ENCODE measurements at regions not wholly inside any gene's neighbourhood (a gene's known extent, or its start where the extent isn't known, plus 50 kb on each side); places are given as distances from the start of the nearest gene placed in this dataset.

- Histone ChIP-seq H3K4me1 (ENCODE audit: control insufficient read depth, insufficient read depth, low read length) (no peaks in the 10 kb centered on the region), H3K4me3 (ENCODE audit: low read depth, low read length) (no peak overlapping the region), H3K27ac (ENCODE audit: low read depth, low read length) (no peak overlapping the region), H3K27me3 (ENCODE audit: control insufficient read depth, insufficient read depth, low read length) (no peaks in the 10 kb centered on the region), H3K9me3 (ENCODE audit: control insufficient read depth, insufficient read depth, low read length) (no peaks in the 10 kb centered on the region), H3K36me3 (ENCODE audit: control insufficient read depth, insufficient read depth, low read length) (no peaks in the 10 kb centered on the region)
- 94% methylated on average over 2 of the region's 5 CpGs for WGBS (ENCODE audit: insufficient coverage)
- DNase-seq (ENCODE audit: low read depth in 4 of 6, low spot score in 6 of 6) = no peak
These were observed 1055.8 kb upstream of the CADM2 start for GRCh38 chr3:83902787-83903533.

GRCh38 chr3:83913381-83913780, 1045.4 kb upstream of the CADM2 start:
- DNase-seq (ENCODE audit: low read depth in 4 of 6, low spot score in 6 of 6) = no peak
- H3K27me3 ChIP-seq (ENCODE audit: control insufficient read depth, insufficient read depth, low read length) = no peaks in the 10 kb centered on the region
- H3K9me3 ChIP-seq (ENCODE audit: control insufficient read depth, insufficient read depth, low read length) = no peaks in the 10 kb centered on the region
- no CpG with 5 or more reads among the region's 4 CpGs for WGBS (ENCODE audit: insufficient coverage)
- H3K36me3 ChIP-seq (ENCODE audit: control insufficient read depth, insufficient read depth, low read length) = no peaks in the 10 kb centered on the region
- no peak overlapping the region for H3K27ac ChIP-seq (ENCODE audit: low read depth, low read length)
- H3K4me1 ChIP-seq (ENCODE audit: control insufficient read depth, insufficient read depth, low read length) = no peaks in the 10 kb centered on the region
- H3K4me3 ChIP-seq (ENCODE audit: low read depth, low read length) = no peak overlapping the region

GRCh38 chr3:83926291-83926690, 1032.5 kb upstream of the CADM2 start:
- H3K27ac ChIP-seq (ENCODE audit: low read depth, low read length) = no peak overlapping the region
- no peak overlapping the region for H3K4me3 ChIP-seq (ENCODE audit: low read depth, low read length)
- no peak for DNase-seq (ENCODE audit: low read depth in 4 of 6, low spot score in 6 of 6)
- WGBS (ENCODE audit: insufficient coverage) = no CpG with 5 or more reads among the region's 4 CpGs
- no peaks in the 10 kb centered on the region for H3K4me1 ChIP-seq (ENCODE audit: control insufficient read depth, insufficient read depth, low read length)
- H3K36me3 ChIP-seq (ENCODE audit: control insufficient read depth, insufficient read depth, low read length) = no peaks in the 10 kb centered on the region
- H3K9me3 ChIP-seq (ENCODE audit: control insufficient read depth, insufficient read depth, low read length) = peaks cover 15% of the 10 kb centered on the region
- H3K27me3 ChIP-seq (ENCODE audit: control insufficient read depth, insufficient read depth, low read length) = no peaks in the 10 kb centered on the region

GRCh38 chr3:83928391-83928790, 1030.4 kb upstream of the CADM2 start:
- H3K4me1 ChIP-seq (ENCODE audit: control insufficient read depth, insufficient read depth, low read length) = no peaks in the 10 kb centered on the region
- H3K27me3 ChIP-seq (ENCODE audit: control insufficient read depth, insufficient read depth, low read length) = no peaks in the 10 kb centered on the region
- no peak overlapping the region for H3K4me3 ChIP-seq (ENCODE audit: low read depth, low read length)
- no peaks in the 10 kb centered on the region for H3K36me3 ChIP-seq (ENCODE audit: control insufficient read depth, insufficient read depth, low read length)
- H3K27ac ChIP-seq (ENCODE audit: low read depth, low read length) = no peak overlapping the region
- DNase-seq (ENCODE audit: low read depth in 4 of 6, low spot score in 6 of 6) = no peak
- WGBS (ENCODE audit: insufficient coverage) = no CpG with 5 or more reads among the region's 3 CpGs
- H3K9me3 ChIP-seq (ENCODE audit: control insufficient read depth, insufficient read depth, low read length) = peaks cover 15% of the 10 kb centered on the region

- H3K4me1 ChIP-seq (ENCODE audit: control insufficient read depth, insufficient read depth, low read length) = no peaks in the 10 kb centered on the region
- no peak overlapping the region for H3K27ac ChIP-seq (ENCODE audit: low read depth, low read length)
- DNase-seq (ENCODE audit: low read depth in 4 of 6, low spot score in 6 of 6) = no peak
- no CpG with 5 or more reads among the region's 2 CpGs for WGBS (ENCODE audit: insufficient coverage)
- no peaks in the 10 kb centered on the region for H3K36me3 ChIP-seq (ENCODE audit: control insufficient read depth, insufficient read depth, low read length)
- H3K27me3 ChIP-seq (ENCODE audit: control insufficient read depth, insufficient read depth, low read length) = no peaks in the 10 kb centered on the region
- peaks cover 15% of the 10 kb centered on the region for H3K9me3 ChIP-seq (ENCODE audit: control insufficient read depth, insufficient read depth, low read length)
- no peak overlapping the region for H3K4me3 ChIP-seq (ENCODE audit: low read depth, low read length)
These were observed 1029.9 kb upstream of the CADM2 start for GRCh38 chr3:83928903-83929302.

- Histone ChIP-seq H3K4me3 (ENCODE audit: low read depth, low read length) (no peak overlapping the region), H3K27me3 (ENCODE audit: control insufficient read depth, insufficient read depth, low read length) (no peaks in the 10 kb centered on the region), H3K27ac (ENCODE audit: low read depth, low read length) (no peak overlapping the region), H3K36me3 (ENCODE audit: control insufficient read depth, insufficient read depth, low read length) (no peaks in the 10 kb centered on the region), H3K4me1 (ENCODE audit: control insufficient read depth, insufficient read depth, low read length) (no peaks in the 10 kb centered on the region), H3K9me3 (ENCODE audit: control insufficient read depth, insufficient read depth, low read length) (no peaks in the 10 kb centered on the region)
- DNase-seq (ENCODE audit: low read depth in 4 of 6, low spot score in 6 of 6) = no peak
- 90% methylated on average over 2 of the region's 4 CpGs for WGBS (ENCODE audit: insufficient coverage)
These were observed 1024.4 kb upstream of the CADM2 start for GRCh38 chr3:83934192-83935021.

- no peak overlapping the region for H3K4me3 ChIP-seq (ENCODE audit: low read depth, low read length)
- no peak overlapping the region for H3K27ac ChIP-seq (ENCODE audit: low read depth, low read length)
- H3K4me1 ChIP-seq (ENCODE audit: control insufficient read depth, insufficient read depth, low read length) = no peaks in the 10 kb centered on the region
- no CpG with 5 or more reads among the region's 2 CpGs for WGBS (ENCODE audit: insufficient coverage)
- no peaks in the 10 kb centered on the region for H3K27me3 ChIP-seq (ENCODE audit: control insufficient read depth, insufficient read depth, low read length)
- no peak for DNase-seq (ENCODE audit: low read depth in 4 of 6, low spot score in 6 of 6)
- H3K9me3 ChIP-seq (ENCODE audit: control insufficient read depth, insufficient read depth, low read length) = peaks cover 1% of the 10 kb centered on the region
- no peaks in the 10 kb centered on the region for H3K36me3 ChIP-seq (ENCODE audit: control insufficient read depth, insufficient read depth, low read length)
These were observed 1020.3 kb upstream of the CADM2 start for GRCh38 chr3:83938491-83938890.

GRCh38 chr3:83941990-83942745, 1016.6 kb upstream of the CADM2 start:
- no peaks in the 10 kb centered on the region for H3K36me3 ChIP-seq (ENCODE audit: control insufficient read depth, insufficient read depth, low read length)
- 80% methylated on average over 9 of the region's 11 CpGs for WGBS (ENCODE audit: insufficient coverage)
- H3K27ac ChIP-seq (ENCODE audit: low read depth, low read length) = no peak overlapping the region
- H3K4me1 ChIP-seq (ENCODE audit: control insufficient read depth, insufficient read depth, low read length) = no peaks in the 10 kb centered on the region
- peaks cover 1% of the 10 kb centered on the region for H3K9me3 ChIP-seq (ENCODE audit: control insufficient read depth, insufficient read depth, low read length)
- no peaks in the 10 kb centered on the region for H3K27me3 ChIP-seq (ENCODE audit: control insufficient read depth, insufficient read depth, low read length)
- DNase-seq (ENCODE audit: low read depth in 4 of 6, low spot score in 6 of 6) = no peak
- no peak overlapping the region for H3K4me3 ChIP-seq (ENCODE audit: low read depth, low read length)

- Histone ChIP-seq H3K4me1 (ENCODE audit: control insufficient read depth, insufficient read depth, low read length) (no peaks in the 10 kb centered on the region), H3K9me3 (ENCODE audit: control insufficient read depth, insufficient read depth, low read length) (peaks cover 1% of the 10 kb centered on the region), H3K27ac (ENCODE audit: low read depth, low read length) (no peak overlapping the region), H3K4me3 (ENCODE audit: low read depth, low read length) (no peak overlapping the region), H3K27me3 (ENCODE audit: control insufficient read depth, insufficient read depth, low read length) (no peaks in the 10 kb centered on the region), H3K36me3 (ENCODE audit: control insufficient read depth, insufficient read depth, low read length) (no peaks in the 10 kb centered on the region)
- no peak for DNase-seq (ENCODE audit: low read depth in 4 of 6, low spot score in 6 of 6)
These were observed 1012.7 kb upstream of the CADM2 start for GRCh38 chr3:83946049-83946448.
